ENCODE measurements at regions not wholly inside any gene's neighbourhood (a gene's known extent, or its start where the extent isn't known, plus 50 kb on each side); places are given as distances from the start of the nearest gene placed in this dataset.
"Not testable (repeated sequence)": the region's sequence is repeated elsewhere in the genome, so short reads cannot be mapped to it uniquely, and the experiment has no call there.

DNA sequence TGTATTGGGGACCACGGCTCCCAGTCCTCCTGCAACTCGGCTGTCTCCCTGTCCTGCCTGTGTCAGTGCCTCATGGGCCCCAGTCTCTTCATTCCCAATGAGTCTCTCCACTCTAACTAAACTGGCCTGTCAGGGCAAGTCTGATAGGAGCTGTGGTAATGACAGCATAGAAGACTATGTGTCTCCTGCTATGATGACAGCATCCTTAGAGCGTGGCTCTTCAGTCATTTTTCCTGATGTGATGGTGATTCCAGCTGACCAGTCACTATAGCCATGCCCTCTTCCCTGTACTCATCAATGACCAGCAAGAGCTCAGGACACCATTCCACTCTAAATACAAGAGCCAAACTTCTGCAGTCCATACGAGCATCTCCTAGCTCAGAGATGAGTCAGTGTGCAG is 339.8 kb downstream of the PCNX1 start:
- Histone ChIP-seq H3K36me3 (no peaks in the 10 kb centered on the region), H3K9me3 (no peaks in the 10 kb centered on the region), H3K4me3 (no peak overlapping the region), H3K27ac (no peak overlapping the region), H3K27me3 (replicated peaks; ENCODE audit: insufficient read depth) (no peaks in the 10 kb centered on the region), H3K4me1 (replicated peaks) (no peaks in the 10 kb centered on the region)
- intact Hi-C loops (cut with DNase I), result no loop called here
- no peak for DNase-seq (ENCODE audit: low spot score)
- TF ChIP-seq, protein P1, sequence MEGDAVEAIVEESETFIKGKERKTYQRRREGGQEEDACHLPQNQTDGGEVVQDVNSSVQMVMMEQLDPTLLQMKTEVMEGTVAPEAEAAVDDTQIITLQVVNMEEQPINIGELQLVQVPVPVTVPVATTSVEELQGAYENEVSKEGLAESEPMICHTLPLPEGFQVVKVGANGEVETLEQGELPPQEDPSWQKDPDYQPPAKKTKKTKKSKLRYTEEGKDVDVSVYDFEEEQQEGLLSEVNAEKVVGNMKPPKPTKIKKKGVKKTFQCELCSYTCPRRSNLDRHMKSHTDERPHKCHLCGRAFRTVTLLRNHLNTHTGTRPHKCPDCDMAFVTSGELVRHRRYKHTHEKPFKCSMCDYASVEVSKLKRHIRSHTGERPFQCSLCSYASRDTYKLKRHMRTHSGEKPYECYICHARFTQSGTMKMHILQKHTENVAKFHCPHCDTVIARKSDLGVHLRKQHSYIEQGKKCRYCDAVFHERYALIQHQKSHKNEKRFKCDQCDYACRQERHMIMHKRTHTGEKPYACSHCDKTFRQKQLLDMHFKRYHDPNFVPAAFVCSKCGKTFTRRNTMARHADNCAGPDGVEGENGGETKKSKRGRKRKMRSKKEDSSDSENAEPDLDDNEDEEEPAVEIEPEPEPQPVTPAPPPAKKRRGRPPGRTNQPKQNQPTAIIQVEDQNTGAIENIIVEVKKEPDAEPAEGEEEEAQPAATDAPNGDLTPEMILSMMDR (IDR thresholded peaks at IDR 0.05), result no peak
- TF ChIP-seq POLR2A (IDR thresholded peaks at IDR 0.05), result no peak
- no peak for TF ChIP-seq POLR2AphosphoS5 (IDR thresholded peaks at IDR 0.05)
- WGBS, result 85% methylated on average over 4 of the region's 4 CpGs

- H3K4me1 ChIP-seq (replicated peaks), result no peaks in the 10 kb centered on the region
- DNase-seq (ENCODE audit: low spot score), result no peak
- intact Hi-C loops (cut with DNase I), result no loop called here
- H3K4me3 ChIP-seq, result no peak overlapping the region
- no peaks in the 10 kb centered on the region for H3K27me3 ChIP-seq (replicated peaks; ENCODE audit: insufficient read depth)
- H3K36me3 ChIP-seq, result no peaks in the 10 kb centered on the region
- no peaks in the 10 kb centered on the region for H3K9me3 ChIP-seq
- WGBS, result 21% methylated on average over 3 of the region's 3 CpGs
- no peak overlapping the region for H3K27ac ChIP-seq
- no peak for TF ChIP-seq POLR2AphosphoS5 (IDR thresholded peaks at IDR 0.05)
- no peak for TF ChIP-seq POLR2A (IDR thresholded peaks at IDR 0.05)
- TF ChIP-seq, protein P1 (IDR thresholded peaks at IDR 0.05), result no peak
These were observed 340.9 kb downstream of the PCNX1 start for GRCh38 chr14:71248194-71248593.

- Histone ChIP-seq H3K9me3 (no peaks in the 10 kb centered on the region), H3K27me3 (replicated peaks; ENCODE audit: insufficient read depth) (no peaks in the 10 kb centered on the region), H3K36me3 (no peaks in the 10 kb centered on the region), H3K4me3 (no peak overlapping the region), H3K4me1 (replicated peaks) (no peaks in the 10 kb centered on the region), H3K27ac (no peak overlapping the region)
- 94% methylated on average over 2 of the region's 2 CpGs for WGBS
- no peak for DNase-seq (ENCODE audit: low spot score)
- intact Hi-C loops (cut with DNase I), result no loop called here
- TF ChIP-seq POLR2A (IDR thresholded peaks at IDR 0.05) (no peak), POLR2AphosphoS5 (IDR thresholded peaks at IDR 0.05) (no peak)
- TF ChIP-seq, protein P1 (IDR thresholded peaks at IDR 0.05), result no peak
These were observed 343.1 kb downstream of the PCNX1 start for GRCh38 chr14:71250347-71250746.

DNA sequence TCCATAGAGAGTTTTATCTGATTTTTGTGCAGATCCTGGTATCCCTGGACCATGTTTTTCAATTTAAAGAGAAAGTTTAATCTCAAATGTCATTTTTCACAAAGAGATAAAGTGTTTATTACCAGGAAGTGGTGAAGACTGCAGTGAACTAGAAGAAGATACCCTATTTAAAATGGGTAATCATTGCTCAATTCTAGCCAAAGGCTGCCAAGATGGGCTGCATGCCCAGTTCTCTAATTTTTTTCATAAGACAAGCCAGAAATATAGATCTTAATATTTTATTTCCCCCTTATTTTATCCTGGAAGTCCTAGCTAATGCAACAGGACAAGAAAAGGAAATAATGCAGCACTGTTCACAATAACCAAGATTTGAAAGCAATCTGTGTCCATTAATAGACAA is 343.5 kb downstream of the PCNX1 start:
- H3K36me3 ChIP-seq, result no peaks in the 10 kb centered on the region
- no peak overlapping the region for H3K4me3 ChIP-seq
- H3K27ac ChIP-seq, result no peak overlapping the region
- H3K9me3 ChIP-seq, result no peaks in the 10 kb centered on the region
- TF ChIP-seq POLR2AphosphoS5 (IDR thresholded peaks at IDR 0.05), result no peak
- intact Hi-C loops (cut with DNase I), result no loop called here
- no peak for DNase-seq (ENCODE audit: low spot score)
- H3K4me1 ChIP-seq (replicated peaks), result no peaks in the 10 kb centered on the region
- H3K27me3 ChIP-seq (replicated peaks; ENCODE audit: insufficient read depth), result no peaks in the 10 kb centered on the region

- H3K4me1 ChIP-seq (replicated peaks); H3K9me3 ChIP-seq; H3K27me3 ChIP-seq (replicated peaks; ENCODE audit: insufficient read depth); intact Hi-C loops (cut with DNase I); DNase-seq (ENCODE audit: low spot score); H3K4me3 ChIP-seq; H3K27ac ChIP-seq; H3K36me3 ChIP-seq: not testable (repeated sequence)
- 87% methylated on average over 30 of the region's 53 CpGs for WGBS
These were observed 346.9 kb downstream of the PCNX1 start for GRCh38 chr14:71254091-71254719.

- intact Hi-C loops (cut with DNase I), result no loop called here
- TF ChIP-seq POLR2A (IDR thresholded peaks at IDR 0.05) (no peak), POLR2AphosphoS5 (IDR thresholded peaks at IDR 0.05) (no peak)
- TF ChIP-seq, protein P1 (IDR thresholded peaks at IDR 0.05), result no peak
- H3K27me3 ChIP-seq (replicated peaks; ENCODE audit: insufficient read depth), result no peaks in the 10 kb centered on the region
- H3K4me1 ChIP-seq (replicated peaks), result no peaks in the 10 kb centered on the region
- 55% methylated on average over 2 of the region's 2 CpGs for WGBS
- no peaks in the 10 kb centered on the region for H3K9me3 ChIP-seq
- H3K36me3 ChIP-seq, result no peaks in the 10 kb centered on the region
- no peak overlapping the region for H3K4me3 ChIP-seq
- no peak overlapping the region for H3K27ac ChIP-seq
- DNase-seq (ENCODE audit: low spot score), result no peak
These were observed 353.9 kb downstream of the PCNX1 start for GRCh38 chr14:71261206-71261605.

Measured in prostate gland (tissue), 2 donors.